ENCODE measurements at regions not wholly inside any gene's neighbourhood (a gene's known extent, or its start where the extent isn't known, plus 50 kb on each side); places are given as distances from the start of the nearest gene placed in this dataset.

DNA sequence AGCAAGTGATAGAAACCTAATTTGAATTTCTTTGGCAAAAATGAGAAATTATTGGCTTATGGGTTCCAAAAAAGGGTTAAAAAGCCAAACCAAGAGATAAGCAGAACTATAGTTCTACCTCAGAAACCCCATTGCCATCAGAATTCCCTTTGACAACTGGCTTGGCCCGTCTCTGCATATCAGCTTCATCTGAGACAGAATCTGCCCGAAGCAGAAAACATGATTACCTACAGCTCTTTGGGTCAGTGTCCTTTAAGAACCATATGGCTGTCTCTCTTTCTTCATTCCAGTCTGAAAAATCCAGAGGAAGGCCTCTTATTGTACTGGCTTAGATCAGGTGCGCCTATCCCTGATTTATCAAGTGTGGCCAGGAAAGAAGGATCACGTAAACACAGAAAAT, 49.8 kb upstream of the AGPS start:
- no peak for FAIRE-seq

More for the DNA sequence above, 49.8 kb upstream of the AGPS start:
- no peak for DNase-seq (ENCODE audit: low spot score)
